Prostate gland (tissue), 2 donors: ENCODE measurements at regions not wholly inside any gene's neighbourhood (a gene's known extent, or its start where the extent isn't known, plus 50 kb on each side); places are given as distances from the start of the nearest gene placed in this dataset.
A peak's percentile ranks its signal among the peaks of the same experiment; 100 is the strongest.

ENCODE experiments used
- DNase-seq: peaks from one replicate; pipeline ENCODE4 v3.0.0-alpha.2; 2019; ENCODE audit warnings: low spot score
- H3K27ac ChIP-seq, 2 donors: fragments of 200-600 bp; sonication (generic); 2 replicates each; pipeline ENCODE4 v1.5.1; 2017 to 2019
- H3K27me3 ChIP-seq: fragments of 200-600 bp; sonication (generic); replicated peaks from 2 replicates; pipeline ENCODE4 v1.5.1; 2019; ENCODE audit not compliant: insufficient read depth
- H3K36me3 ChIP-seq, 2 donors: fragments of 200-600 bp; sonication (generic); 1 replicate in 1 of 2; 2 replicates in 1 of 2; pipeline versions ENCODE4 v1.5.1 to v1.8.1; 2017 to 2019
- H3K4me1 ChIP-seq: fragments of 200-600 bp; sonication (generic); replicated peaks from 2 replicates; pipeline ENCODE4 v1.5.1; 2019
- H3K4me3 ChIP-seq, 2 donors: fragments of 200-600 bp; sonication (generic); 2 replicates each; pipeline ENCODE4 v1.5.1; 2017 to 2019
- H3K9me3 ChIP-seq: fragments of 200-600 bp; sonication (generic); 2 replicates; pipeline ENCODE4 v1.5.1; 2017
- POLR2A ChIP-seq: fragments of 450-650 bp; IDR thresholded peaks from one replicate; pipeline ENCODE4 v1.6.1; 2016; ENCODE audit warnings: antibody characterized with exemption, mild to moderate bottlenecking
- POLR2AphosphoS5 ChIP-seq: sonication (generic); formaldehyde crosslinking; IDR thresholded peaks from one replicate; pipeline ENCODE4 v1.6.1; 2017; ENCODE audit warnings: antibody characterized with exemption
- WGBS: methylation state at CpG from one replicate; pipeline ENCODE4 v1.1.5; 2018; 5-methylcytosine and 5-hydroxymethylcytosine counted together
- intact Hi-C: fragments of 100-400 bp; cut with DNase I; formaldehyde crosslinking; loops from one replicate; pipeline ENCODE4 v1.14.2; 2022
- TF ChIP-seq, protein P1 (sequence below), 4 experiments: fragments of 200-600 bp in 2 of 4; fragments of 450-650 bp in 2 of 4; sonication (generic) in 2 of 4; IDR thresholded peaks; 1 replicate in 3 of 4; 2 replicates in 1 of 4; pipeline ENCODE4 v1.5.1; 2016 to 2019; ENCODE audit warnings: antibody characterized with exemption in 4 of 4, mild to moderate bottlenecking in 2 of 4, moderate library complexity in 2 of 4

DNA sequence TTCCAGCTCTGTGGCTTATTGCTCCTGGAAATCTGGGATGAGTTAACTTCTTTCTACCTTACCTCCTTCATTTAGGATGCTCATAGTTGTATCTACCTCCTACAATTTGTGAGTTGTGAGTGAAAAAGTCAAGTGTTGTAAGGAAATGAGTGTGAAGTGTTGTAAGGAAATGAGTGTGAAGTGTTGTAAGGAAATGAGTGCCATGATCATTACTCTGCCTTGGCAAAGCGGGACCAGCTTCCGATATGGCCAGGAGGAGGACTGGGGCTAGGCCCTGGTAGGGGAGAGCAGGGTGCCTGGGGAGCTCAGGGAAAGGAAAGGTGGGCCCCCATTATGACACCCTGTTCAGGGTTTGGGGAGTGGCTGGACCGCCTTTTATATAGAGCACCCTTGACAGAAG lies 435.2 kb downstream of the FGF9 start:
- no peaks in the 10 kb centered on the region for H3K27me3 ChIP-seq
- no peaks in the 10 kb centered on the region for H3K4me1 ChIP-seq
- DNase-seq, result no peak
- H3K27ac ChIP-seq, result no peak overlapping the region
- H3K9me3 ChIP-seq, result no peaks in the 10 kb centered on the region
- 99% methylated on average over 3 of the region's 3 CpGs for WGBS
- intact Hi-C loops, result no loop called here
- no peak overlapping the region for H3K4me3 ChIP-seq
- TF ChIP-seq POLR2AphosphoS5 (no peak), POLR2A (no peak)
- TF ChIP-seq, protein P1, sequence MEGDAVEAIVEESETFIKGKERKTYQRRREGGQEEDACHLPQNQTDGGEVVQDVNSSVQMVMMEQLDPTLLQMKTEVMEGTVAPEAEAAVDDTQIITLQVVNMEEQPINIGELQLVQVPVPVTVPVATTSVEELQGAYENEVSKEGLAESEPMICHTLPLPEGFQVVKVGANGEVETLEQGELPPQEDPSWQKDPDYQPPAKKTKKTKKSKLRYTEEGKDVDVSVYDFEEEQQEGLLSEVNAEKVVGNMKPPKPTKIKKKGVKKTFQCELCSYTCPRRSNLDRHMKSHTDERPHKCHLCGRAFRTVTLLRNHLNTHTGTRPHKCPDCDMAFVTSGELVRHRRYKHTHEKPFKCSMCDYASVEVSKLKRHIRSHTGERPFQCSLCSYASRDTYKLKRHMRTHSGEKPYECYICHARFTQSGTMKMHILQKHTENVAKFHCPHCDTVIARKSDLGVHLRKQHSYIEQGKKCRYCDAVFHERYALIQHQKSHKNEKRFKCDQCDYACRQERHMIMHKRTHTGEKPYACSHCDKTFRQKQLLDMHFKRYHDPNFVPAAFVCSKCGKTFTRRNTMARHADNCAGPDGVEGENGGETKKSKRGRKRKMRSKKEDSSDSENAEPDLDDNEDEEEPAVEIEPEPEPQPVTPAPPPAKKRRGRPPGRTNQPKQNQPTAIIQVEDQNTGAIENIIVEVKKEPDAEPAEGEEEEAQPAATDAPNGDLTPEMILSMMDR (IDR thresholded peaks at IDR 0.05), result no peak
- no peaks in the 10 kb centered on the region for H3K36me3 ChIP-seq

DNA sequence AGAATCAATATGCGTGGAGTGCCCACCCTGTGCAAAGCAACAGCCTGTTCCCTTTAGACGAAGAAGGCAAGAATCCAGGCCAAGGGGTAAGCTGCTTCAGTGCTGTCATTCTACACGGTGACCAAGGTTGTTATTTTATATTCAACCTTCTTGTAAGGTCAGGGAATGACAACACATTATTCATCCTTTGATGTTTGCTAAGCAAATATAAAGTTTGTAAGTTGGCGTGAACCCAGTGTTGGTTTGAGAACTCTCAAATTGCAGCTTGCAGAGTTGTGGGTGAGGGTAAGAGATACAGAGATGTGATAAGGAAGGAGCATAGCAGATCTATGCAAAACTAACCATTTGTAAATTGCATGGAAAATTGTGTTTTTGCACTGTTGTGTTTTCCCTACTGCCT lies 436.7 kb downstream of the FGF9 start:
- Histone ChIP-seq H3K4me3 (no peak overlapping the region), H3K27me3 (no peaks in the 10 kb centered on the region), H3K36me3 (no peaks in the 10 kb centered on the region), H3K27ac (no peak overlapping the region), H3K4me1 (no peaks in the 10 kb centered on the region), H3K9me3 (no peaks in the 10 kb centered on the region)
- DNase-seq, result peak; percentile 45
- 10% methylated on average over 4 of the region's 4 CpGs for WGBS
- peak; percentile 62 for TF ChIP-seq POLR2AphosphoS5
- TF ChIP-seq POLR2A, result no peak
- TF ChIP-seq, protein P1 (IDR thresholded peaks at IDR 0.05), result no peak
- intact Hi-C loops, result no loop called here

DNA sequence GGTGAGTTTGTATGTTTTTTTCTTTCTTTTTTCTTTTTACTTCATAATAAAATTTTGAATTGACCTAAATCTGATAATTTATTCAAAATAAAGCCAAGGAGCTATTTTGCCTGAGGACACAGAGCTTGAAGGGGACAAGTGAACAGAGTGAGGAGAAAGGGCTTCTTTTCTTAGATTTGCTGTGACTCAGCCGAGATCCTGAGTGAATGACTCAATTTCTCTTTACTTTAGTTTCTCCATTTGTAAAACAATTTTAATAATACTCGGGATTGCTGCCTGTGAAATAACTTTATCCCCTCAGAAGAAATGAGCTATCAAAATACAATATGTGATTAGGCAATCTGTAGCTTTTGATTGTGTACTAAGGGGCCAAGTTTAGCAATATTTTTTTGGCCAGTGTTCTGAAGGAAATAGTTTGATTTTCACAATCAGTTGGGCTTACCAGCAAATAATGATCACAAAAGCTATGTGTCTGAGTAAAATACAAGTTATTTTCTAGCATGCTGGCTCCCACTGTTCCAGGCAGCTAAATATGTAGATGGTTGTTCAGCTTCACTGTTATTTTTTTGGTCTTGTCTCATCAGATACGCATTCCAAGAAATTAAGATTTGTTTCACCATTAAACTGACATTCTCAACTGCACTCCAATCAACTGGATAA lies 437.5 kb downstream of the FGF9 start:
- intact Hi-C loops, result no loop called here
- DNase-seq, result no peak
- H3K9me3 ChIP-seq, result no peaks in the 10 kb centered on the region
- no peaks in the 10 kb centered on the region for H3K36me3 ChIP-seq
- no peaks in the 10 kb centered on the region for H3K4me1 ChIP-seq
- no peaks in the 10 kb centered on the region for H3K27me3 ChIP-seq
- no peak overlapping the region for H3K4me3 ChIP-seq
- H3K27ac ChIP-seq, result no peak overlapping the region
- WGBS, result 59% methylated on average over 3 of the region's 3 CpGs
- no peak for TF ChIP-seq POLR2A
- TF ChIP-seq POLR2AphosphoS5, result no peak
- TF ChIP-seq, protein P1 (IDR thresholded peaks at IDR 0.05), result no peak

DNA sequence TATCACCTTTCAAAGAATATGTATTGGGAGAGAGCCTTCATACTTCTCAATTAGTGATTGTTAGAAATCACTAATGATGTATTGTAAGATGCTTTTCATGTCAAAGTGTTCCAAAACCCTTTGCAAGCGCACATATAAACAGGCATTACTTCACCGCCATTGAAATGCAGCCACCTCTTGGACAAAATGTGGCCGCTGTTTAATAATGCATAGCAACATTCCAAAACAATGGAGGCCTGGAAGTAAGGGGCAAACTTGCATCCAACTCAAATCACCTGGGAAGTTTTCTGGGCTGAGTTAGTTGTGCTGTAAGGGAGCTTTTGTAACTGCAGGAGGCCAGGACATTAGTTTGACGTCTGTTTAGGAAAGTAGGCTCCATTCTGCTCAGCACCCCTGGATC lies 438.1 kb downstream of the FGF9 start:
- TF ChIP-seq, protein P1 (IDR thresholded peaks at IDR 0.05), result no peak
- TF ChIP-seq POLR2A, result no peak
- TF ChIP-seq POLR2AphosphoS5, result no peak
- no peaks in the 10 kb centered on the region for H3K4me1 ChIP-seq
- no peak overlapping the region for H3K27ac ChIP-seq
- 95% methylated on average over 4 of the region's 4 CpGs for whole genome bisulfite sequencing
- no peaks in the 10 kb centered on the region for H3K9me3 ChIP-seq
- no peak overlapping the region for H3K4me3 ChIP-seq
- intact Hi-C loops, result no loop called here
- DNase-seq, result no peak
- no peaks in the 10 kb centered on the region for H3K27me3 ChIP-seq
- no peaks in the 10 kb centered on the region for H3K36me3 ChIP-seq

DNA sequence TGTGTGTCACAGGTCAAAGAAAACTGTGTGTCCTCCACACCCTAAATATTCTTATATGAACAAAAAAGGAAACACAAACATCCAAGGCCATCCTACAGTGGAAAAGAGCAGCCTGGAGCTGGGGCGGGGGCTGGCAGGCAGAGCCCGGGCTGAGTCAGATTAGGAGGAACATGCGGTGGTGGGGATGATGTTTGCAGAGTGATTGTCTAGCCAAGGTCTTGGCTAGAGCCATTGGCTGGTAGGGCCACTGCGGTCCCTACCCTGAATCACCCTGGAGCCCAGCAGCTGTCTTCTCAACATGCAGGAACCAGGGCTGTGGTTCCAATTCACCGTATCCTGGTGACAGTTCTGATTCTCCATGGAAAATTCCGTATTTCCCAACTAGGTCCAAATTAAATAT lies 439.5 kb downstream of the FGF9 start:
- Histone ChIP-seq H3K9me3 (no peaks in the 10 kb centered on the region), H3K4me3 (no peak overlapping the region), H3K27ac (no peak overlapping the region), H3K4me1 (no peaks in the 10 kb centered on the region), H3K36me3 (no peaks in the 10 kb centered on the region), H3K27me3 (no peaks in the 10 kb centered on the region)
- DNase-seq, result no peak
- intact Hi-C loops, result no loop called here
- TF ChIP-seq POLR2AphosphoS5 (no peak), POLR2A (no peak)
- TF ChIP-seq, protein P1 (IDR thresholded peaks at IDR 0.05), result no peak
- WGBS, result 81% methylated on average over 6 of the region's 6 CpGs
